ENCODE measurements at regions not wholly inside any gene's neighbourhood (a gene's known extent, or its start where the extent isn't known, plus 50 kb on each side); places are given as distances from the start of the nearest gene placed in this dataset.

- intact Hi-C loops (cut with micrococcal nuclease) = no loop called here
- H3K4me3 Mint-ChIP-seq (ENCODE audit: low read depth) = no peak overlapping the region
- DNase-seq (ENCODE audit: low spot score) = no peak
- H3K27ac Mint-ChIP-seq = no peak overlapping the region
- H3K9me3 Mint-ChIP-seq = no peaks in the 10 kb centered on the region
- H3K27me3 Mint-ChIP-seq (ENCODE audit: low read depth) = no peaks in the 10 kb centered on the region
- H3K4me1 Mint-ChIP-seq (ENCODE audit: low read depth) = no peaks in the 10 kb centered on the region
- H3K36me3 Mint-ChIP-seq (ENCODE audit: low read depth) = no peaks in the 10 kb centered on the region
These were observed 77.9 kb upstream of the CDH4 start for GRCh38 chr20:61173961-61174725.

GRCh38 chr20:61176874-61177273, 75.2 kb upstream of the CDH4 start:
- Mint-ChIP-seq H3K27me3 (ENCODE audit: low read depth) (no peaks in the 10 kb centered on the region), H3K9me3 (no peaks in the 10 kb centered on the region), H3K4me1 (ENCODE audit: low read depth) (no peaks in the 10 kb centered on the region), H3K36me3 (ENCODE audit: low read depth) (no peaks in the 10 kb centered on the region), H3K27ac (no peak overlapping the region), H3K4me3 (ENCODE audit: low read depth) (no peak overlapping the region)
- intact Hi-C loops (cut with micrococcal nuclease) = no loop called here
- DNase-seq (ENCODE audit: low spot score) = no peak

GRCh38 chr20:61178551-61179071, 73.5 kb upstream of the CDH4 start:
- no peaks in the 10 kb centered on the region for H3K9me3 Mint-ChIP-seq
- H3K4me1 Mint-ChIP-seq (ENCODE audit: low read depth) = no peaks in the 10 kb centered on the region
- no peak overlapping the region for H3K4me3 Mint-ChIP-seq (ENCODE audit: low read depth)
- H3K36me3 Mint-ChIP-seq (ENCODE audit: low read depth) = no peaks in the 10 kb centered on the region
- H3K27me3 Mint-ChIP-seq (ENCODE audit: low read depth) = no peaks in the 10 kb centered on the region
- intact Hi-C loops (cut with micrococcal nuclease) = no loop called here
- no peak for DNase-seq (ENCODE audit: low spot score)
- no peak overlapping the region for H3K27ac Mint-ChIP-seq

- H3K36me3 Mint-ChIP-seq (ENCODE audit: low read depth) = no peaks in the 10 kb centered on the region
- intact Hi-C loops (cut with micrococcal nuclease) = no loop called here
- no peaks in the 10 kb centered on the region for H3K27me3 Mint-ChIP-seq (ENCODE audit: low read depth)
- no peak for DNase-seq (ENCODE audit: low spot score)
- no peaks in the 10 kb centered on the region for H3K4me1 Mint-ChIP-seq (ENCODE audit: low read depth)
- H3K27ac Mint-ChIP-seq = no peak overlapping the region
- no peaks in the 10 kb centered on the region for H3K9me3 Mint-ChIP-seq
- H3K4me3 Mint-ChIP-seq (ENCODE audit: low read depth) = no peak overlapping the region
These were observed 67.9 kb upstream of the CDH4 start for GRCh38 chr20:61184194-61184593.

- intact Hi-C loops (cut with micrococcal nuclease) = no loop called here
- H3K9me3 Mint-ChIP-seq = no peaks in the 10 kb centered on the region
These were observed 66.9 kb upstream of the CDH4 start for GRCh38 chr20:61185181-61185580.

GRCh38 chr20:61185841-61186601, 66.0 kb upstream of the CDH4 start:
- H3K27me3 Mint-ChIP-seq (ENCODE audit: low read depth) = no peaks in the 10 kb centered on the region
- no peaks in the 10 kb centered on the region for H3K9me3 Mint-ChIP-seq
- H3K4me3 Mint-ChIP-seq (ENCODE audit: low read depth) = no peak overlapping the region
- no peaks in the 10 kb centered on the region for H3K4me1 Mint-ChIP-seq (ENCODE audit: low read depth)
- H3K36me3 Mint-ChIP-seq (ENCODE audit: low read depth) = no peaks in the 10 kb centered on the region
- no peak overlapping the region for H3K27ac Mint-ChIP-seq
- DNase-seq (ENCODE audit: low spot score) = no peak
- intact Hi-C loops (cut with micrococcal nuclease) = no loop called here

More at GRCh38 chr20:61185181-61185580, 66.9 kb upstream of the CDH4 start:
- Mint-ChIP-seq H3K27me3 (ENCODE audit: low read depth) (no peaks in the 10 kb centered on the region), H3K27ac (no peak overlapping the region), H3K4me1 (ENCODE audit: low read depth) (no peaks in the 10 kb centered on the region), H3K4me3 (ENCODE audit: low read depth) (no peak overlapping the region), H3K36me3 (ENCODE audit: low read depth) (no peaks in the 10 kb centered on the region)
- DNase-seq (ENCODE audit: low spot score) = no peak

- Mint-ChIP-seq H3K9me3 (no peaks in the 10 kb centered on the region), H3K27me3 (ENCODE audit: low read depth) (no peaks in the 10 kb centered on the region)
These were observed 65.1 kb upstream of the CDH4 start for GRCh38 chr20:61186771-61187472.

GRCh38 chr20:61189534-61189933, 62.5 kb upstream of the CDH4 start:
- Mint-ChIP-seq H3K4me3 (ENCODE audit: low read depth) (no peak overlapping the region), H3K27me3 (ENCODE audit: low read depth) (no peaks in the 10 kb centered on the region), H3K4me1 (ENCODE audit: low read depth) (no peaks in the 10 kb centered on the region), H3K9me3 (no peaks in the 10 kb centered on the region), H3K36me3 (ENCODE audit: low read depth) (no peaks in the 10 kb centered on the region), H3K27ac (no peak overlapping the region)
- no peak for DNase-seq (ENCODE audit: low spot score)
- intact Hi-C loops (cut with micrococcal nuclease) = no loop called here

More at GRCh38 chr20:61186771-61187472, 65.1 kb upstream of the CDH4 start:
- H3K4me1 Mint-ChIP-seq (ENCODE audit: low read depth) = no peaks in the 10 kb centered on the region
- no peak for DNase-seq (ENCODE audit: low spot score)
- intact Hi-C loops (cut with micrococcal nuclease) = no loop called here
- H3K27ac Mint-ChIP-seq = no peak overlapping the region
- H3K4me3 Mint-ChIP-seq (ENCODE audit: low read depth) = no peak overlapping the region
- no peaks in the 10 kb centered on the region for H3K36me3 Mint-ChIP-seq (ENCODE audit: low read depth)

GRCh38 chr20:61191096-61191495, 61.0 kb upstream of the CDH4 start:
- H3K9me3 Mint-ChIP-seq = no peaks in the 10 kb centered on the region
- H3K27me3 Mint-ChIP-seq (ENCODE audit: low read depth) = no peaks in the 10 kb centered on the region
- no peak overlapping the region for H3K27ac Mint-ChIP-seq
- intact Hi-C loops (cut with micrococcal nuclease) = no loop called here
- no peaks in the 10 kb centered on the region for H3K36me3 Mint-ChIP-seq (ENCODE audit: low read depth)
- no peaks in the 10 kb centered on the region for H3K4me1 Mint-ChIP-seq (ENCODE audit: low read depth)
- no peak overlapping the region for H3K4me3 Mint-ChIP-seq (ENCODE audit: low read depth)
- no peak for DNase-seq (ENCODE audit: low spot score)

GRCh38 chr20:61192337-61192950, 59.6 kb upstream of the CDH4 start:
- H3K4me3 Mint-ChIP-seq (ENCODE audit: low read depth) = no peak overlapping the region
- H3K9me3 Mint-ChIP-seq = no peaks in the 10 kb centered on the region
- no peaks in the 10 kb centered on the region for H3K4me1 Mint-ChIP-seq (ENCODE audit: low read depth)
- no peaks in the 10 kb centered on the region for H3K27me3 Mint-ChIP-seq (ENCODE audit: low read depth)
- no peak overlapping the region for H3K27ac Mint-ChIP-seq
- H3K36me3 Mint-ChIP-seq (ENCODE audit: low read depth) = no peaks in the 10 kb centered on the region
- intact Hi-C loops (cut with micrococcal nuclease) = no loop called here
- no peak for DNase-seq (ENCODE audit: low spot score)

- Mint-ChIP-seq H3K4me1 (ENCODE audit: low read depth) (no peaks in the 10 kb centered on the region), H3K4me3 (ENCODE audit: low read depth) (no peak overlapping the region), H3K27ac (no peak overlapping the region), H3K9me3 (no peaks in the 10 kb centered on the region), H3K27me3 (ENCODE audit: low read depth) (no peaks in the 10 kb centered on the region), H3K36me3 (ENCODE audit: low read depth) (no peaks in the 10 kb centered on the region)
- no peak for DNase-seq (ENCODE audit: low spot score)
- intact Hi-C loops (cut with micrococcal nuclease) = no loop called here
These were observed 58.9 kb upstream of the CDH4 start for GRCh38 chr20:61193164-61193563.
